A549 (cell line): ENCODE measurements at regions not wholly inside any gene's neighbourhood (a gene's known extent, or its start where the extent isn't known, plus 50 kb on each side); places are given as distances from the start of the nearest gene placed in this dataset.

Experiments used
- CBX8 ChIP-seq: fragments of 200-600 bp; sonication (generic); IDR thresholded peaks from 2 replicates; pipeline ENCODE4 v1.6.1; 2016
- CHD2 ChIP-seq: fragments of 150-350 bp; IDR thresholded peaks from 2 replicates; pipeline ENCODE4 v1.6.1; 2014; ENCODE audit warnings: low read length; ENCODE audit not compliant: partially characterized antibody
- CTCF ChIP-seq: fragments of >200 bp; sonication (Bioruptor Twin); formaldehyde crosslinking; IDR thresholded peaks from 3 replicates; pipeline ENCODE4 v1.5.1; 2016
- HOXA7 ChIP-seq: fragments of 250-450 bp; sonication (Bioruptor Pico); IDR thresholded peaks from 2 replicates; pipeline ENCODE4 v1.5.0; 2020; ENCODE audit warnings: mild to moderate bottlenecking, moderate library complexity
- JUN ChIP-seq, 2 experiments: fragments of >200 bp; sonication (Bioruptor Twin); formaldehyde crosslinking; IDR thresholded peaks; 2 replicates in 1 of 2; 3 replicates in 1 of 2; pipeline ENCODE4 v1.6.1; 2016 to 2017
- PHF8 ChIP-seq: fragments of 200-600 bp; sonication (generic); IDR thresholded peaks from 2 replicates; pipeline ENCODE4 v1.6.1; 2016; ENCODE audit warnings: low read depth, mild to moderate bottlenecking, antibody characterized with exemption, moderate library complexity, borderline replicate concordance
- RCOR1 ChIP-seq: fragments of 150-350 bp; IDR thresholded peaks from 2 replicates; pipeline ENCODE4 v1.6.1; 2014; ENCODE audit warnings: antibody characterized with exemption, low read length, low read depth
- REST ChIP-seq: fragments of 200-600 bp; sonication (generic); IDR thresholded peaks from 2 replicates; pipeline ENCODE4 v1.6.1; 2016; ENCODE audit warnings: antibody characterized with exemption, mild to moderate bottlenecking, moderate library complexity

DNA sequence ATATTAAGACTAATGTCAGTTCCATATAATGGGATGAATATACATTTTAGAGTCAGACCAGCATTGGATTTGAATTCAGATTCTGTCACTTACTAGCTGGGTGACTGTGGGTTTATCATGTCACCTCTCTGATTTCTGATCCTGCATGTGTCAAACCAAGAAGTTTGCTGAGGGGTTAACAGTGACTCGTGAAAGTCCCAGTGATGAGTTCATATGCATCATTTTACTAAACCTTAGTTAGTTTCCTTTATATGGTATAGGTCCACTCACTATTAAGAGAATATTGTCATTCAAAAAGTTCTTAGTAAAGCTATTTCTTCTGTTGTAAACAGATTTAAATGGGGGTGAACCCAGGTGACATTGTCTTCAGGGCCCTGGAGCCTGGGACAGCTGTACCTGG, 102.3 kb downstream of the ZNF621 start:
- TF ChIP-seq CTCF, result no peak
- no peak for TF ChIP-seq REST
- no peak for TF ChIP-seq CHD2
- no peak for TF ChIP-seq JUN (IDR thresholded peaks at IDR 0.05)
- no peak for TF ChIP-seq HOXA7 (CRISPR knock-in tag)
- TF ChIP-seq PHF8, result no peak
- TF ChIP-seq RCOR1, result no peak
- no peak for TF ChIP-seq CBX8
